ENCODE measurements at regions not wholly inside any gene's neighbourhood (a gene's known extent, or its start where the extent isn't known, plus 50 kb on each side); places are given as distances from the start of the nearest gene placed in this dataset.

- DNase-seq: no peak
- Histone ChIP-seq H3K27ac (no peak overlapping the region), H3K36me3 (ENCODE audit: low read depth, missing control alignments) (no peaks in the 10 kb centered on the region), H3K4me3 (peak overlapping the region in 1 of 2 donors; percentile 3), H3K9me3 (no peaks in the 10 kb centered on the region), H3K4me1 (no peaks in the 10 kb centered on the region), H3K27me3 (no peaks in the 10 kb centered on the region)
- 82 to 85% methylated on average over 8 to 9 of the region's 9 CpGs for WGBS, 2 donors
- intact Hi-C loops (cut with DNase I; ENCODE audit: low total_unique reads): no loop called here
- TF ChIP-seq POLR2A (IDR thresholded peaks at IDR 0.05): no peak
- TF ChIP-seq, protein P1, sequence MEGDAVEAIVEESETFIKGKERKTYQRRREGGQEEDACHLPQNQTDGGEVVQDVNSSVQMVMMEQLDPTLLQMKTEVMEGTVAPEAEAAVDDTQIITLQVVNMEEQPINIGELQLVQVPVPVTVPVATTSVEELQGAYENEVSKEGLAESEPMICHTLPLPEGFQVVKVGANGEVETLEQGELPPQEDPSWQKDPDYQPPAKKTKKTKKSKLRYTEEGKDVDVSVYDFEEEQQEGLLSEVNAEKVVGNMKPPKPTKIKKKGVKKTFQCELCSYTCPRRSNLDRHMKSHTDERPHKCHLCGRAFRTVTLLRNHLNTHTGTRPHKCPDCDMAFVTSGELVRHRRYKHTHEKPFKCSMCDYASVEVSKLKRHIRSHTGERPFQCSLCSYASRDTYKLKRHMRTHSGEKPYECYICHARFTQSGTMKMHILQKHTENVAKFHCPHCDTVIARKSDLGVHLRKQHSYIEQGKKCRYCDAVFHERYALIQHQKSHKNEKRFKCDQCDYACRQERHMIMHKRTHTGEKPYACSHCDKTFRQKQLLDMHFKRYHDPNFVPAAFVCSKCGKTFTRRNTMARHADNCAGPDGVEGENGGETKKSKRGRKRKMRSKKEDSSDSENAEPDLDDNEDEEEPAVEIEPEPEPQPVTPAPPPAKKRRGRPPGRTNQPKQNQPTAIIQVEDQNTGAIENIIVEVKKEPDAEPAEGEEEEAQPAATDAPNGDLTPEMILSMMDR (IDR thresholded peaks at IDR 0.05): no peak
Observed at GRCh38 chr4:178894126-178894525, 1451.9 kb upstream of the AGA start.

DNA sequence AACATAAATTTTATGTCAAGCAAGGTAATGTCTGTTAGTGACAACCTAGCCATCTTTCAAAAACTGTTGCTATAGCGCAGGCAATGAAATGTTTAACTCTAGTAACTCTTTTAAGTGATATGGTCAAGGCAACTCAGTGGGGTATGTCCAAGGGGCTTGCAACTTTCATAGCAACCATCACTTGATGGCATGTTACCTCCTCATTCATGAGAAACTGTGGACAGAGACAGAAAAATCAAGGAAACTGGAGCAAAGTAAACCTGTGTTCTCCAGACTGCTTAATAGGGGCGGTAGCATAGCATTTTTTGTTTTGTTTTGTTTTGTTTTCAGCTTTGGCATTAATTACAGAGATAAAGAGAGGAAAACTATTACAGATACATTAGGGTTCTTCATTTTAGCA is 1456.8 kb upstream of the AGA start:
- Histone ChIP-seq H3K27ac (no peak overlapping the region), H3K27me3 (no peaks in the 10 kb centered on the region), H3K9me3 (no peaks in the 10 kb centered on the region), H3K4me1 (no peaks in the 10 kb centered on the region), H3K36me3 (ENCODE audit: low read depth, missing control alignments) (no peaks in the 10 kb centered on the region), H3K4me3 (no peak overlapping the region)
- intact Hi-C loops (cut with DNase I; ENCODE audit: low total_unique reads): no loop called here
- 76 to 85% methylated on average over 2 of the region's 2 CpGs for WGBS, 2 donors
- no peak for DNase-seq
- TF ChIP-seq, protein P1 (IDR thresholded peaks at IDR 0.05): no peak
- TF ChIP-seq POLR2A (IDR thresholded peaks at IDR 0.05): no peak

- Histone ChIP-seq H3K4me3 (no peak overlapping the region), H3K9me3 (no peaks in the 10 kb centered on the region), H3K4me1 (no peaks in the 10 kb centered on the region), H3K27ac (no peak overlapping the region), H3K36me3 (ENCODE audit: low read depth, missing control alignments) (no peaks in the 10 kb centered on the region), H3K27me3 (no peaks in the 10 kb centered on the region)
- DNase-seq: no peak
- intact Hi-C loops (cut with DNase I; ENCODE audit: low total_unique reads): no loop called here
- 35 to 40% methylated on average over 1 of the region's 1 CpG for WGBS, 2 donors
- TF ChIP-seq, protein P1 (IDR thresholded peaks at IDR 0.05): no peak
- no peak for TF ChIP-seq POLR2A (IDR thresholded peaks at IDR 0.05)
Observed at GRCh38 chr4:178917756-178918155, 1475.5 kb upstream of the AGA start.

DNA sequence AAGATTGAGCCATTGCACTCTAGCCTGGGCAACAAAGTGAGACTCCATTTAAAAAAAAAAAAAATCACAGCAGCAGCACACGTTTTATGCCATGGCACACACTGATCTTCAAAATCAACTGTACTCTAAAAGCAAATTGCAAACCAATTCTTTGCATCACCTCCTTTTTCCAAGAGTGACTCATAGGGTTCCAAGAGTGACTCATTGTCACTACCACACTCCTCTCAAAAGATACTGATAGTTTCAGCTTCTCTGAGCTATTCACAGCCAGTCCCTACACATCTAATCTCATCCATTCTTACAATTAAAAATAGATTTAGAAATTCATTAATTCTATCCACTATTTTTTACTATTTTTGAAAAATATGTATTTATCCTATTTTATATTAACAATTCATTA is 1494.9 kb upstream of the AGA start:
- H3K4me1 ChIP-seq: no peaks in the 10 kb centered on the region
- no peak overlapping the region for H3K27ac ChIP-seq
- intact Hi-C loops (cut with DNase I; ENCODE audit: low total_unique reads): no loop called here
- H3K36me3 ChIP-seq (ENCODE audit: low read depth, missing control alignments): no peaks in the 10 kb centered on the region
- DNase-seq: no peak
- H3K4me3 ChIP-seq: no peak overlapping the region
- WGBS, 2 donors: 90 to 96% methylated on average over 1 of the region's 1 CpG
- no peaks in the 10 kb centered on the region for H3K9me3 ChIP-seq
- TF ChIP-seq, protein P1 (IDR thresholded peaks at IDR 0.05): no peak
- TF ChIP-seq POLR2A (IDR thresholded peaks at IDR 0.05): no peak
- no peaks in the 10 kb centered on the region for H3K27me3 ChIP-seq

- Histone ChIP-seq H3K36me3 (ENCODE audit: low read depth, missing control alignments) (no peaks in the 10 kb centered on the region), H3K27me3 (no peaks in the 10 kb centered on the region), H3K4me1 (no peaks in the 10 kb centered on the region), H3K4me3 (no peak overlapping the region), H3K27ac (no peak overlapping the region), H3K9me3 (no peaks in the 10 kb centered on the region)
- intact Hi-C loops (cut with DNase I; ENCODE audit: low total_unique reads): no loop called here
- 81 to 82% methylated on average over 7 of the region's 7 CpGs for WGBS, 2 donors
- DNase-seq: no peak
- no peak for TF ChIP-seq POLR2A (IDR thresholded peaks at IDR 0.05)
- TF ChIP-seq, protein P1 (IDR thresholded peaks at IDR 0.05): no peak
Observed at GRCh38 chr4:178941975-178942374, 1499.7 kb upstream of the AGA start.
